ENCODE measurements at regions not wholly inside any gene's neighbourhood (a gene's known extent, or its start where the extent isn't known, plus 50 kb on each side); places are given as distances from the start of the nearest gene placed in this dataset.

DNA sequence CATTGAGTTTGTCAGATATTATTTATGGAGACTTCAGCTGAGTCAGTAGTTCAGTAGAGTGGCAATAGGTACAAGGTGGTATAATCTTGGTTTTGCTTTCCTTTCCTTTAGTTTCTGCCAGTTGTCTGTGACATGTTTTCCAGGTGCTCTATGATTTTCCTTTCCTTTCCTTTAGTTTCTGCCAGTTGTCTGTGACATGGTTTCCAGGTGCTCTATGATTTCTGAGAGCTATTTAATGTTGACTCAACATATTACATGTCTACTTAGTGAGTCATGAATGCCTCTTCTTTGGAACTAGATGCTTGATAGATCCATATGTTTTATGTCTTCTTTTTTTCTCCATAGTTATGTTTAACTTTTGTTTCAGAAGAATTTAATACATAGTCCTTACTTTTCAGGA lies 186.4 kb upstream of the DEFB112 start:
- DNase-seq = no peak

DNA sequence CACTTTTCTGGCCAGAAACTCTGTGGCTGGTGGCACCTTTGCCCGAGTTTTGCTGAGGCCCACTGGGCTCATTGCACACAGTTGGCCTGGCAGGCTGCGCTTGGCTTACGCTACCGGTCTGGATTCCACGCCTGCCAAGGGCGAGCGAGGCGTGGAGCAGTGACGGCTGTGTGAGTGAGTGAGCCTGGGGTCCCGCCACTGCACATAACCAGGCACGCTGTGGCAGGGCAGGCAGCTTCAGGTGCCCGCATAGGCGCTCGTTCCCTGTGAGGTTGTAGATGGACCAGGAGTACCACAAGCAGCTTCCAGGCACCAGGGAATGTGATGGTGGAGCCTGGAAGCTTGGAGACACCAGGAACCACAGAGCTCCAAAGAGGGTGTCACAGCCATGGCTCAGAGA lies 190.1 kb upstream of the DEFB112 start:
- no peak for DNase-seq

DNA sequence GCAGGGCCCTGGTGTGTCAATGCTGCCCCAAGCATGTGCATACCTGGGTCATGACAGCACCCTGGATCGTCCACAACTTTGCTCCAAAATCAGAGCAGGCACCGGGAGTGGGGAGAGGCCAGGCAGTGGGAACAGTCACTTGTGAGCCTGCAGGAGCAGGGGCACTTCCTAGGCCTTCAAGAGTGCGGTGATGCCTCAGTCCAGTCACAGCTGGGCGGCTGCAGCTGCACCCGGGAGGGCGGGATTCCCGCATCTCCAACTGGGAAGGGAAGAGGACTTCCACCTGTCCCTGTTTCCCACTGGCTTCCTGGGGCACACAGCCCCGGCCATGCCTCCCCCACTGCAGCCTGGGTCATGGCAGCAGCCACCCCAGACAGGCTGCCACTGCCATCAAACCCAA lies 191.3 kb upstream of the DEFB112 start:
- DNase-seq = no peak

DNA sequence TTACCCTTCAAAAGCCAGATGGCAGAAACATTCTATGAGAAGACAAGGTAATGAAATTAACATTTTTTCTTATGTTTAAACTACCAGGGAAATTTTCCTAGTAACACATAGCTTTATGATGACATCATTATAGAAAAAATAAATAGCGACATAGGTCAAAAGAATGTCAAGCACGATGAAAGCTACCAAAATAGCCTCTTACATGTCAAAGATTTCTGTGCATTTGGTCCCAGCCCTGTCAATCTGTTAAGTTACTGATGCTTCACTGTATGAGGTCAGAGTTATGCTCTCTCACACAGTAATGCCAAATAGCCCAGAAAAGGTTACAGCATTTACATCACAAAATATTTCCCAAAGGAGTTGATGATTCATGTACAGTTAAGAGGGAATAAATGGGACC lies 199.8 kb upstream of the DEFB112 start:
- no peak for DNase-seq

DNA sequence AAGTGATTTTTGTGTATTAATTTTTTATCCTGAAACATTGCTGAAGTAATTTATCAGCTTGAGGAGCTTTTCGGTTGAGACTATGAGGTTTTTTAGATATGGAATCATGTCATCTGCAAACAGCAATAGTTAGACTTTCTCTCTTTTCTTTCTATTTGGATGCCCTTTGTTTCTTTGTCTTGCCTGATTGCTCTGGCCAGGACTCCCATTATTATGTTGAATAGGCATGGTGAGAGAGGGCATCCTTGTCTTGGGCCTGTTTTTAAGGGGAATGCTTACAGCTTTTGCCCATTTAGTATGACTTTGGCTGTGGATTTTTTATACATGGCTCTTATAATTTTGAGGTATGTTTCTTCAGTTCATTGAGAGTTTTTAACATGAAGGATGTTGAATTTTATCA lies 207.6 kb upstream of the DEFB112 start:
- DNase-seq = no peak

DNA sequence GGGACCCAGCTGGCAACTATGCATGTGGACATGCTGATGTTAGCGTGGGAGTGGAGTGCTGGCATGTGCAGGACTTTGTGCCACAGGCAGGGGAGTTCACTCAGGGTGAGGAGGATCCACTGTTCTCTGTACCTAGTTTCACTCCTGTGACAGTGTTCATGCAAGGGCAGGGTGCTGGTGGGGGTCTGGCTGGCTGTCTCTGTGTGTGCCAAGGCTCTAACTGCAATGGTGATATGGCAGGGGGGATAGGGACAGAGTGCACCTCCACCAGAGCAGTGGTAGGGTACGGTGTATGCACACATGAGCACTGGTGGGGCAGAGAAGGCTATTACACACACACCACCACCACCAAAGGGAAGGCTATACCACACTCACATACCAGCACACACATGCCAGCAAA lies 210.2 kb upstream of the DEFB112 start:
- DNase-seq = no peak

DNA sequence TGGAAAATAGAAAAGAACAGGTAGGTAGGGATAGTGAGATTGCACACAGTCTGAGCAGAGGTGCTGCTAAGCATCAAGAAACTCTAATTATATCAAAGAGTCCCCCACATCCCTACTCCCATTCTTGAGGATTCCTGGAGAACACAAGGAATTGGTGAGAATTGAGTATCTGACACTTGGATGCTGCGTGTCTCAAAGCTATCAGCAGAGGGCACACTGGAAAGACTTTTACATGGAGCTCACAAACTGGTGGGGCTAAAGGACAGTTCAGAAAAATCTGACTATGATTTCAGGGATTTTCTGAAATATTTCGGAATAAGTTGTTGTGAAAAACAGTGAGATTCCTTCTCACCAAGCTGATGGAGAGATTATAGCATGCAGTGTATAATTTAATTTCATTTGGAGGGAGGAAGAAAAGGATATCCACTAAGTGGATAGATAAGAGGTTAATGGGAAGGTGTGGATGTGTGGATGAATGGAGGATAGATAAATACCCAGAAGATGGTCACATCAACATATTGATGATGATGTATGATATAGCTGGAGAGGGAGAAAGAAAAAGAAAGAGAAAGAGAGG lies 215.4 kb upstream of the DEFB112 start:
- no peak for DNase-seq

DNA sequence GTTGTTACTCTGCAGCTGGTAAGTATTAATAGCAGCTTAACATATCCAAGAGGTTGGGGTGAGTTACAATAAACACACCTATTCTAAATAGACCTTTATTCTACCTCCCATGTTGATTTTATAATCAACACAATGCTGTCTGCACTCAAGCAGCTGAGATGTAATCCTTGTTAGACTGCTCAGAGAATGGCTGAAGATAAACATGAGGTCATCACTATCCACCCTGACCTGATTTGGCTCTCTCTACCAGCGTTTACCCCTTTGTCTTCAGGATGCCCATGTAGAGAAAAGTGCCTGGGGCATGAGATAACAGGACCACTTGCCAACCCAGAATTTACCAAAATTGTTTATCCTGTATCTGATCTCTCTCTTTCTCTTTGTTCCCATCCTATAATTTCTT lies 220.7 kb upstream of the DEFB112 start:
- DNase-seq = no peak

DNA sequence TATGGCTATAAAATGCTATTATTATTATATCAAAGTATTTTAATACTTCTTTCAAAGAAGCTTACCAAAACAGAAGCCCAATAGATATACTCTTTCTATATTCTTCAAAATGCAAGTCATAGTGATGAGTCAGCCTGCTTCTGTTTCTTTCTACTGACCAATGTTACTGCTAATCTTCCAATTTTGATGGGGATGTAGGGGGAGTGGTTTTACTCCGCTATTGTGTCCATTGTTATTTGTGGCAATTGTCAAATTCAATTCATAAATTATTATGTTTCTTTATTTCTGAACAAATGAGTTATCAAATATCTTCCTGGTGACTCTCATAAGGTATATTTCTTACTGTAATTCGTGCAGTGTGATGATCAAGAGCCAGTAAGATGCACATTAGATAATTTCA lies 221.5 kb upstream of the DEFB112 start:
- no peak for DNase-seq

DNA sequence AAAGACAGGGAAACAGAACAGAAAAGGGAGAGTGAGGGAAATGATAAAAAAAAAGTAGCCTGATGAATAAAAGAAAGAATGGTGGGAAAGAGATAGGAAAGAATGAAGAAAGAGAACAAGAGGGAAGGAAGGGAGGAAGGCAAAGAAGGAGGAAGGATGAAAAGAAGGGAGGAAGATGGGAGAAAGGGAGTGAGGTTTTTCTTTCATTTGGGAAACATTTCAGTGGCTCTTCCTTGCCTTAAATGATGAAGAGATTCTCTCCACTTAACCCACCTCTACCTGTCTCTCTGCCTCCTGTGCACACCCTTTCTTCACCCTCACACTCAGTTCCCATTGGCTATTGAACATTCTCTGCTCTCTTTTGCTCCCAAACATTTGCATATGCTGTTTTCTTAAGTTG lies 222.1 kb upstream of the DEFB112 start:
- DNase-seq = no peak

DNA sequence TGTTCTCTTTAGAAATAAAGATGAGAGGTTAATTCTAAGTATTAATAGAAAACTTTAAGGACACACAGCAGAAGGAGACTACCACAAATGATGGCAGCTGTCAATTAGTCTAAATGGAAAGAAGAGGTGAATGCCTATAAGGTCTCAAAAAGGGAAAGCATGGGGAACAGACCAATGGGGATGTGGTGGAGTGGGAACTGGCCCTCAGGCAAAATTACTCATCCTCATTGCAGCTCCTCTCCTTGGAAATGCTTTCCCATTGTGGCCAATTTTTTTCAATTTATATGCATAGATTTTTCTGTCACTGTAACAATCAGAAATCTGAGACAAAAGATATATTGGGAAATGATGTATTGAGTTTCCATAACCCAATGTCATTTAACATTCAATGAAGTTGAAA lies 222.9 kb upstream of the DEFB112 start:
- no peak for DNase-seq

DNA sequence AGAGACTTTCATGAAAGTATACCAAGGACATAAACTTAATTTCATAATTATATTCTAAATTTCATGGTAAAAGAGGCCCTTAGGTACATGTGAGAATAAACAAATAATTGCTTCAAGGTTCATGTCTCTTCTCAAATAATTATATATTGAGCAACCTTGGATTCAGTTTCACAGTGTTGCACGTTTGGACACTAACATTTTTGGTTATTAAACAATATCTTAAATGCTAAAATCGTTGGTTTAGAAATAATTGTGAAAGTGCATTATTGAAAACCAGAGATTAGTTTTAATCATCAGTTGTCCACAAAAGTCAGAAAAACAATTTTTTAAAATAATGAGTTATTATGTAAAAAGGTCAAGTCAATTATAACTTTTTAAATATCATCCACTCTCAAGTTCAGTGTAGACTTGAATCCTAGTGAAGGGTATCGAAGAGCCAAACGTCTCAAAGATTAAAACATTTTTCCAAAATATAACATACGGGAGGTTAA lies 227.1 kb upstream of the DEFB112 start:
- DNase-seq = no peak

DNA sequence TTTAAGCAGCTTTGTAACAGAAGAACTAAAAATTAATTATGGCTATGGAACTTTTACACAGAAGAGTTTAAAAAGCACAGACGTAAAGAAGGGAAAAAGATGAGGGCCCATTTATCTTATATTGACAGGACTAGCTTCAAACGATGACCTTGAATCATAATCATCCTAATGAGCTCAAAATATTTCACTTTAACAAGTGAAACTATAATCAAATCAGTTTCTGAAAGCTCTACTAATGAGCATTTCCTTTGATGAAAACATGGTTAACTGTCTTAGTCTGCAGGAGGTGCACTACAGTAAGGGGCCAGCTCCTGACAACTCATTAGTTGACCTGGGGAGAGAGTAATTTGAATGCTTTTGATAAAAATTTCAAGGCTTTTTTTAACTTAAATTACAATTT lies 228.0 kb upstream of the DEFB112 start:
- no peak for DNase-seq

DNA sequence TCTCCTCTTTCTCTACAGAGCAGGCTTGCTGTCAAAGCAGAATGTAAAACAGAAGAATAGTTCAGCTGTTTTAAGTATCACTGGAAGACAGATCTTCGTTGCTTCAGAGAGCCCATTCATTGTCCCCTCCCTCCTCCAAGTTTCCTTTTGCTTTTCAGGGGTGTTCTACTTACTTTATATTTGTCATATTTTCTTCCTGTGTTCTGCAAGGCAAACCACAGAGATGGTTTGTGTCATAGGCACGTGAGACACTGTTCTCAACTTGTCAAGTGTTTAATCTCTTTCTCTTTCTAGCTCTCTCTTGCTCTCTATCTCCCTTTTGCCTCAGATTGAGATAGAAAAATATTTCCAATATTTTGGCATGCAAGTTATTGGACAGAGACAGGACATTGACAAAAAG lies 228.9 kb upstream of the DEFB112 start:
- no peak for DNase-seq

DNA sequence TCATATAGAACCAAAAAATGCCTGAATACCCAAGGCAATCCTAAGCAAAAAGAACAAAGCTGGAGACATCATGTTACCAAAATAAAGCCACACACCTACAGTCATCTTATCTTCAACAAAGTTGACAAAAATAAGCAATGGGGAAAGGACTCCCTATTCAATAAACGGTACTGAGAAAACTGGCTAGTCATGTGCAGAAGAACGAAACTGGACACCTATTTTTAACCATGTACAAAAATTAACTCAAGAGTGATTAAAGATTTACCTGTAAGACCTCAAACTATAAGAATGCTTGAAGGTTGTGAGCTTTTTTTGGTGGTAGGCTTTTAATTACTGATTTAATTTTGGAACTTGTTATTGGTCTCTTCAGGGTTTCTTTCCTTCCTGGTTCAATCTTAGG lies 236.0 kb upstream of the DEFB112 start:
- DNase-seq = no peak

DNA sequence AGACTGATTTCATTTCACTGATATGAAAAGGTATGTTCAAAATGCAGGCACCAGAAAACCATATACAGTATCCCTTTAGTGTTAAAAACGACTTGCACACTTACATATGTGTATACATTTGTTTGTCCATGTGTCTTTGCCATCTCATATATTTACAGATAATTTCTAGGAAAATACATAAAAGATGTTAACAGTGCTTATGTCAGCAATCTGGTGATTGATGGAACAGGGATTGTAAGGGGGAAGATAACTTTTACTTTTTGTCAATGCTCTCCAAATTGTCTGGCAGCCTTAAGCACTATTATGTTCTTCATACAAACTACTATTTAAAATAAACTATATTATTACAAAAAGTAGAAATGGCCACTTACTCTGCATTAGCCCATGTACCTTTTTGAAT lies 238.5 kb upstream of the DEFB112 start:
- no peak for DNase-seq

DNA sequence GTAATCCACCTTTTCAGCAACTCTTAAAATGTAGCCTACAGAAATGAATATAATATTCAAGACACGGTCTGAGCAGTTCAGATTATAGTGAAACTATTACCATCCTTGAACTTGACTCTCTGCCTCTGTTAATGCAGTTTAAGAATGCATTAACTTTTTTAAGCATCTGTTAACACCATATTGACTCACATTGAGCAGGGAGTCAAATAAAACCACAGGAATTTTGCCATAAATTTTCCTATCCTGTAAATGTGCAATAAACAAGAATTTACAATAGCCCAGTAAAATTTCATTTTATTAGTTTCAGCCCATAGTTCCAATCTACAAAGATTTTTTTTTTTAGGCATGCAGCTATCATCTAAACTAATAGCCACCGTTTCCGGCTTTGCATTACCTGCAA lies 239.2 kb upstream of the DEFB112 start:
- no peak for DNase-seq

DNA sequence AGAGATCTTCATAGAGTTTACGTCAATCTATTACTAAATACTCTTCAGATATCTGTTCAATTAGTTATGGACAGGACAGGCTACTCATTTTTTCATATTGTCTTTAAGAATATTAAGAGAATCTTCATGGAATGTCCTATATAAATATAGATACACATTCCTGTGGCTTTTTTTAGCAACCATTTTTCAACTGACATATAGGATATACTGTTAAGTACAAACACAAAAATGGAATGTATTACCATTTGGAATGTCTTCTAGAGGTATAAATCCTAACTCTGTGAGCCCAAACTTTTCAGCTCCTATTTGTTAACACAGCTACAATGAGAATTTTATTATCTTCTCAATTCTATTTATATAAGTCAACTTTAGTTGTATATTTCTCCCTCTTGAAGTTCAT lies 239.6 kb upstream of the DEFB112 start:
- DNase-seq = no peak

DNA sequence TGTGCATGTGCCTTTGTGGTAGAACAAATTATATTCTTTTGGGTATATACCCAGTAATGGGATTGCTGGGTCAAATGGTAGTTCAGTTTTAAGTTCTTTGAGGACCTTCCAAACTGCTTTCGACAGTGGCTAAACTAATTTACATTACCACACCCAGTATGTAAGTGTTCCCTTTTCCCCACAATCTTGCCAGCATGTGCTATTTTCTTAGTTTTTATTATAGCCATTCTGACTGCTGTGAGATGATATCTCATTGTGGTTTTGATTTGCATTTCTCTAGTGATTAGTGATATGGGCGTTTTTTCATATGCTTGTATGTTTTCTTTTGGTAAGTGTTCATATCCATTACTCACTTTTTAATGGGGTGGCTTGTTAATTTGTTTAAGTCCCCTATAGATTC lies 251.6 kb upstream of the DEFB112 start:
- DNase-seq = no peak

DNA sequence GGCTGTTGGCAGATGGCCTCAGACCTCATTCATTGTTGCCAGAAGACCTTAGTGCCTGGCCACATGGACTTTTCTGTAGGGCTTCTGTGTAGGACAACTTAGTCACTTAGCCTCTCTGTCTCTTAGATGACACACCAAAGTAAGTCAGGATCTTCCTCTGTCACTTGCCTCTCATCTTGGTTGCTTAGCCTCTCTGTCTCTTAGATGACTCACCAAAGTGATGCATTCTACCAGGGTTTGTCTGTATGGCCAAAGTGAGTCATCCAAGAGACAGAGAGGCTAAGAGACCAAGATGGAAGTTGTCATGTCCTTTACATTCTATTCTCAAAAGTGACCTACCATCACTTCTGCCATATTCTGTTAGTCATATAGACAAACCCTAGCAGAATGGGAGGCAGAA lies 255.9 kb upstream of the DEFB112 start:
- no peak for DNase-seq

DNA sequence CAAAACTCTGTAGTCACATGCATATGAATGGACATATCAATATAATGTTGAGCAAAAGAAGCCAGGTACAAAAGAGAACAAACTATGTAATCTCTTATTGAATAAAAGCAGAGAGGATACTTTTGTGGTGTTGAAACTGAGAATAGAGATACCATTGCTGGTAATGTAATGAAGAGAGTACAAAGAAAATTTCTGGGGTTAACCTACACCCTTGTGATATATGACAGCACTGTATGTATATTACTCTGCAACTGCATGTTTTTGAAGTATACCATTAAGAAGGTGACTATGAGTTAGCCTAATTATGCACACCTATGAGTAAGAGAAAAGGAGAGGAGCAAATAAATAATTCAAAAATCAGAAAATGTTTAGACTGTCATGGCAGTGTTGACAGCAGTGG lies 268.8 kb upstream of the DEFB112 start:
- DNase-seq = no peak

DNA sequence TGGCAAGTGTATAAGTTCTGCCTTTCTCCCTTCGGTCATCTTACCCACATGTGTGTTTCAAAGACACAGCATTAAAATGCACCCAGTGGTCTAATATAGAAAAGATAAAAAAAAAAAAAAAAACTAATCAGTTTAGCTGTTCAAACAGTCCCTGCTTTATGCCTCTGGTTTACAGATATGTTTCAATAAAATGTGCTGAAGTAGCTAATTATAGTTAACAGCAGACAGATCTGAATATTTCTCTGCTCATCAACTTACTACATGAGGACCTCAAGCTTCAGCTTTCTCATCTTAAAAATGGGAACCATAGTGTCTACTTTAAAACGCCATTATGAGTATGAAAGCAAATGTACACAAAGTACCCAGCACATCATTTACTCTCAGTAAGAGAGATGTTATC lies 280.6 kb upstream of the DEFB112 start:
- no peak for DNase-seq

DNA sequence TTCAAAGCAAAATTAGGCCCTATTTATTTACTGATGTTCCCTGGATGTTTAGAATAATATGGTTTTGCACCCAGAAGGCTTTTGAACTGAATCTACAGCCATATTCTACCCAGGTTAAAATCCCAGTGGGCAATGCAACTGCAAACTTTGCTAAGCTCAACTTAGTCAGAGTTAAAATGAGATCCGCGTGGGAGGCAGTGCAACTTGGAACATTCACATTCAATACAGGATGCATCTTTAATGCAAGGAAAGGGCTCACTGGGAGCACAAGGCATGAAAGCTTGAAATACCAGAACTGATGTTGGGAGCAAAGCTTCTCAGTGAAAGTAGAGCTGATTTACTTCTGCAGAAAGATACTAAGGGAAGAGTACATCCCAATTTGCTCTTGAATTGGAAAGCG lies 281.2 kb upstream of the DEFB112 start:
- no peak for DNase-seq

DNA sequence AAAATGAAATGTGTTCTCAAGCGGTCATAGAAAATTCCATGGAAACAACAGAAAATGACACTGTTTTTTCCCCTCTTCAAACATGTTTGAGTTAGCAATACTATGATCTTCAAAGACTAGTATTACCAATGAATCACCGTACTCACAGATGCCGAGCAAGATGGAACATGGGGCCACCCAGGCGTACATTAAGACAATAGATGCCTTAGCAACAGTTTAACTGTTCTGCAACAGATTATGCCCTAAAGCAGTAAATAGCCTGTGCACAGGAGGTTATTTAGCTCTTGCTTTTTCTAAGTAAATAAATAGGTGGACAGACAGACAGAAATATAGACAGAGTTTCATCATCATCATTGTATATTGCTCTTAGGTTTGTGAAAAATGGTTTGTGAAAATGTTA lies 284.0 kb upstream of the DEFB112 start:
- DNase-seq = no peak

DNA sequence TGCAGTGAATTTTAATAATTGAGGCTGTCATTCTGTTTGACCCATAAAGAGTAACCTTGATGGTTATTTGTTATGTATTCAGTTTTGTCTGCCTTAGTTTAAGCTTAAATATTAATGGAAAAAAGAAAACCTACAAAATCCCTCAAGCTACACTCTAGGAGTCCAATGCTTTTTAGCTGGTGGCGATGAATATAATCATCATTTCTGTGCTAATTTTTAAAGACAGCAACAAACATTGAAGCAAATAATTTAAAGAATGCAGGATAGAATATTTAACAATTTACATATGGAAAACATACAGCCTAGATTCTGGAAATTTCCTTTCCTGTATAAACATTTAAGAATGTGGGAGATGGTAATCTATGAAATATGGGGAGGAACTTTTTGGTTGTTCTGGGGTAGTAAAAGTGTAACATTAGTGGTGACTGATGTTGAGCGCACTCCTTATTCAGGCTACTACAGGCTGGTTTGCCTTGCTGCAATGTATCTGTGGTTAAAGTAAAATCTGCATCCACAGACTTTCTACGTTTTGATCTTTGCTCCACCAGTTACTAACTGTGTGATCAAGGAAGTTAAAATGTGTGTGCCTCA lies 287.9 kb upstream of the DEFB112 start:
- DNase-seq = no peak

DNA sequence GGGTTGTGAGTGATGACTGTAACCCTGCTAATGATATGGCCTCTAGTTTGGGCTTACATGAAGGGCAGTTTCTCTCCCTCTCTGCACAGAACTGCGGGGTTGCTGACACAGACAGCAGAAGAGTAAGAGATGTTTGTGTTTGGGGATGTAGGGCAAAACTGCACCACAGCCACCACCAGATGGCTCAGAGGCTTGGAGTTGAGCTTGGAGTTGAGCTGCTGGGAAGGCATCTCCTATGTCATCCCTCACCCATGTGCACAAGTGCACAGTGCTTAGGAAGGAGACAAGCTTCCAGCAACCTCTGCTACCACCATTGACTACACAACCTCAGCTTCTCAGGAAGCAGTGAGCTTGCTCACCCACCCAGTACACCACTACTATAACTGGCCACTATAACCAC lies 303.9 kb upstream of the DEFB112 start:
- no peak for DNase-seq
